Activated CD4-positive, alpha-beta memory T cell treated with anti-CD3 and anti-CD28 coated beads, Interleukin-2, amount 10 ng/mL, durations not matched to agents 7 days and 5 days (primary cell): ENCODE measurements at regions not wholly inside any gene's neighbourhood (a gene's known extent, or its start where the extent isn't known, plus 50 kb on each side); places are given as distances from the start of the nearest gene placed in this dataset.

Experiments
- CTCF ChIA-PET: fragments of 350-600 bp; sonication (Branson Sonifier 250); formaldehyde crosslinking; loops from one replicate; lab custom pipeline; 2021; ENCODE audit warnings: antibody characterized with exemption, inconsistent platforms; lab: Charles Lee
- POLR2A ChIA-PET: fragments of 350-600 bp; sonication (Branson Sonifier 250); formaldehyde crosslinking; loops from one replicate; lab custom pipeline; 2021; ENCODE audit warnings: antibody characterized with exemption; lab: Charles Lee
- DNase-seq: peaks from one replicate; pipeline ENCODE4 v3.0.0-alpha.2; 2020
- H3K27ac Mint-ChIP-seq: one replicate; pipeline ENCODE4 v1.8.0; 2021; ENCODE audit warnings: mild to moderate bottlenecking, mixed read lengths
- H3K27me3 Mint-ChIP-seq: one replicate; pipeline ENCODE4 v1.8.0; 2021; ENCODE audit warnings: mixed read lengths
- H3K36me3 Mint-ChIP-seq: one replicate; pipeline ENCODE4 v1.8.0; 2021; ENCODE audit warnings: low read depth, mixed read lengths
- H3K4me1 Mint-ChIP-seq: one replicate; pipeline ENCODE4 v1.8.0; 2021; ENCODE audit warnings: mixed read lengths
- H3K4me3 Mint-ChIP-seq: one replicate; pipeline ENCODE4 v1.8.0; 2021; ENCODE audit warnings: mild to moderate bottlenecking, mixed read lengths
- H3K9me3 Mint-ChIP-seq: one replicate; pipeline ENCODE4 v1.8.0; 2021; ENCODE audit warnings: mixed read lengths

DNA sequence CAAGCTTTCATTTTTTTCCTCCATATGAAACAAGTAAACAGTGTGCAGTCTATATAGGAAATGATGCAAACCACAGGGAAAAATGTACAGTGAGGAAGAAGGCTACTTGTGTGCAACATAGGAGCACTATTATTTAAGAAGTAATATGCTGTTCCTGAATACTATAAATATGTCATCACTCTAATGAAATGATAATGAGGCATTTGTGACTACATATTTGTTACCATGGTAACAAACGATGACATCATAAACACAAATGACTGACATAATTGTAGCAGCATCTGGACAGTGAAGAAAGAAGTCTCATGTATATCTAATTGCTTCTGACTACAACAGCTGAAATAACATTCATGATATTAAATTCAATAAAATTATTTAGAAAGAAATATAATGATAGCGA is 164.8 kb downstream of the C7orf25 start:
- ChIA-PET CTCF (no interaction called here), POLR2A (no interaction called here)
- Mint-ChIP-seq H3K27ac (no peak overlapping the region), H3K27me3 (no peaks in the 10 kb centered on the region), H3K9me3 (peaks cover 2% of the 10 kb centered on the region), H3K4me1 (no peaks in the 10 kb centered on the region), H3K36me3 (no peaks in the 10 kb centered on the region), H3K4me3 (no peak overlapping the region)
- DNase-seq = no peak

GRCh38 chr7:42746214-42746613 is 165.7 kb downstream of the C7orf25 start:
- no peak for DNase-seq
- Mint-ChIP-seq H3K27me3 (no peaks in the 10 kb centered on the region), H3K9me3 (peaks cover 2% of the 10 kb centered on the region), H3K4me3 (no peak overlapping the region), H3K36me3 (no peaks in the 10 kb centered on the region), H3K27ac (no peak overlapping the region), H3K4me1 (no peaks in the 10 kb centered on the region)
- ChIA-PET POLR2A (no interaction called here), CTCF (interaction anchor here (1.1 to 1.4 kb wide), 2 partner anchors 25 to 78 kb away, joined by 3 read pairs; no protein-coding TSS in a partner anchor)

DNA sequence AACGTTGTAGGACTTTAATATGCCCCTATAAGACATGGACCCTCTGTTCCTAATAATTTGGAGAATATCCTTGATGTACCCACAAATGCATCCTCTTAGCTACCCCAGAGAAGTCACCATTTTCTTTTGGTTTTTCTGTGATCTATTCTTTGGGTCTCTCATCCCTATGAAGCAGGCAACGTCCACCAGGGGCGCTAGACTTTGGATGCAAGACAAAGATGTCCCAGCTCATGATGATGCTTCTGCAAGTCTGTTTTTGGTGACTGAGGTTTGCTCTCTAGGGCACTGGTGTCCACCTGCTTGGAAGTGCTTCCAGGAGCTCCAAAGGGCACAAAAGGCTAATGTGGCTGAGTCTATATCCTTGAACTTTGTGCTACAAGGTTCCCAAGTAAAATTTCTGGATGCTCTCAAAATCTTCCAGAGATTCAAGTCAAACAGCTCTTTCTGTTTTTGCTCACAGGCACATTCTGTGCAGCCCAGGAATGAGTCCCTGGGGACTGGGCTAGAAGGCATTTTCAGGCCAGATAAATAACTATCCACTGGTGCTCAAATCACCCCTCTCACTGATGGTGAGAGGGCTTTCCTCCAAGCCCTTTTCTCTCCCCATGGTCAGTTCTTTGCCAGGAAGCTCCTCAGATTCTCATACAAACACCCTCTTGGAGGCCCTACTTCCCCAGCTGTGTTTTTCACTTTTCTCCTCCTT is 166.4 kb downstream of the C7orf25 start:
- no peaks in the 10 kb centered on the region for H3K4me1 Mint-ChIP-seq
- H3K4me3 Mint-ChIP-seq = no peak overlapping the region
- no peak overlapping the region for H3K27ac Mint-ChIP-seq
- ChIA-PET POLR2A (no interaction called here), CTCF (interaction anchor here (1.1 to 1.4 kb wide), 4 partner anchors 8 to 79 kb away, joined by 3 read pairs; no protein-coding TSS in a partner anchor)
- no peaks in the 10 kb centered on the region for H3K36me3 Mint-ChIP-seq
- H3K9me3 Mint-ChIP-seq = peaks cover 2% of the 10 kb centered on the region
- no peaks in the 10 kb centered on the region for H3K27me3 Mint-ChIP-seq
- peak; percentile 20 for DNase-seq

- no peaks in the 10 kb centered on the region for H3K36me3 Mint-ChIP-seq
- H3K27ac Mint-ChIP-seq = no peak overlapping the region
- POLR2A ChIA-PET = no interaction called here
- CTCF ChIA-PET = interaction anchor here (1.1 to 1.2 kb wide), 2 partner anchors 9 to 52 kb away, joined by 3 read pairs; no protein-coding TSS in a partner anchor
- H3K4me1 Mint-ChIP-seq = no peaks in the 10 kb centered on the region
- H3K9me3 Mint-ChIP-seq = peaks cover 2% of the 10 kb centered on the region
- no peaks in the 10 kb centered on the region for H3K27me3 Mint-ChIP-seq
- no peak overlapping the region for H3K4me3 Mint-ChIP-seq
- DNase-seq = no peak
Measured at GRCh38 chr7:42744746-42745145, 167.1 kb downstream of the C7orf25 start.

DNA sequence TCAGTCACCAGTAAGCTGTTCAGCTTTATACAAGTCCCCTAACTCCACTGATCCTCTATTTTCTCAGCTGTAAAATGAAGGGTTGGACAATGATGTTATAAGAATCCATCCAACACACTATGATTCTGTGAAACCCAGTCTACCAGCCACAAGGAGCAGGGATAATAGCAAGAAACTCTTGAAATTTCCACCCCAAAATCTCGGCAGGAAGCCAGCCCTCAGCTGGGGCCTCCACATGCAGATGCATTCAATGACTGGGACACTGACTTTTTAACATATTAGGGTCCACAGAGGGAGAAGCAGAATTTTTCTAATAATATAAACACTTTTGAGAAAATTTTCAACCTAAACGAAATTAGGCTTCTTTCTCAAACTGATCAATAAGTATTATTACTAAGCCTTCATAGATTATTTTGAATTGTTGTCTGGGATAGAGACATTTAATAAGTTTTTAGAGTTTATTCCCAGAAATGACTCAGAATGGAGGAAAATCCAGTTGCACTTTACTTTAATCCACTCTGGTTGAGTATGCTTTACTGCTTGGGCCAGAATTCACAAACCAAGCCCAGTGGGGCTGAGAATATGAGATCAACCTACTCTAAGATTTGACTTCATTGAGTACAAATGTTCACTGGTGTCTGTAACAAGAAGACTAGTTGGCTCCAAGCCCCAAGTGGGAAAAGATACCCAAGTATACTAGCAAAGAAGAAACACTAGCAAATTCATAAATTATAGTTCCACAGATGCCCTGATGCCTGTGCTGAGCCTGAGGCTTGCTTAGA is 168.6 kb downstream of the C7orf25 start:
- Mint-ChIP-seq H3K4me1 (no peaks in the 10 kb centered on the region), H3K36me3 (no peaks in the 10 kb centered on the region), H3K27ac (no peak overlapping the region), H3K27me3 (no peaks in the 10 kb centered on the region), H3K4me3 (no peak overlapping the region), H3K9me3 (peaks cover 2% of the 10 kb centered on the region)
- CTCF ChIA-PET = no interaction called here
- POLR2A ChIA-PET = no interaction called here
- DNase-seq = no peak

DNA sequence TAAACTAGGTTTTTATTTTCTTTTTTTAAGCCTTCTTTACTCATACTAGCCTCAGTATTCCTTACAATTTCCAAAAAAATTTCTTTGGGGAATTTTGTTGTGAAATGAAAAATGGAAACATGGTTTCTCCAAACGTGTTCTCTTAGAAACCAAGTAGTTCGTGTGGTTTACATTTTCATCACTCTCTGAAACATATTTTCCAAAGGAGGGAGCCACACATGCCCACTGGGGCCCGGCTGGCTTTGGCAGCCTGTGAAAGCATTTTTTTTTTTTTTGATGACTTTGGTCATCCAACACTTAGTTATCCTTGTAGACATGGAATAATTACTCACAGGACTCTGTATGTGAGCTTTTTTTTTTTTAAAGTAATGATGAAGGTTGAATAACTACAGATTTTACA is 169.6 kb downstream of the C7orf25 start:
- no peaks in the 10 kb centered on the region for H3K27me3 Mint-ChIP-seq
- peaks cover 2% of the 10 kb centered on the region for H3K9me3 Mint-ChIP-seq
- no peak for DNase-seq
- no peaks in the 10 kb centered on the region for H3K4me1 Mint-ChIP-seq
- POLR2A ChIA-PET = no interaction called here
- H3K36me3 Mint-ChIP-seq = no peaks in the 10 kb centered on the region
- H3K27ac Mint-ChIP-seq = no peak overlapping the region
- CTCF ChIA-PET = no interaction called here
- no peak overlapping the region for H3K4me3 Mint-ChIP-seq

GRCh38 chr7:42740408-42740807 is 171.5 kb downstream of the C7orf25 start:
- CTCF ChIA-PET = no interaction called here
- Mint-ChIP-seq H3K4me3 (no peak overlapping the region), H3K27ac (no peak overlapping the region), H3K36me3 (no peaks in the 10 kb centered on the region), H3K4me1 (no peaks in the 10 kb centered on the region), H3K27me3 (no peaks in the 10 kb centered on the region), H3K9me3 (no peaks in the 10 kb centered on the region)
- DNase-seq = no peak
- POLR2A ChIA-PET = no interaction called here

DNA sequence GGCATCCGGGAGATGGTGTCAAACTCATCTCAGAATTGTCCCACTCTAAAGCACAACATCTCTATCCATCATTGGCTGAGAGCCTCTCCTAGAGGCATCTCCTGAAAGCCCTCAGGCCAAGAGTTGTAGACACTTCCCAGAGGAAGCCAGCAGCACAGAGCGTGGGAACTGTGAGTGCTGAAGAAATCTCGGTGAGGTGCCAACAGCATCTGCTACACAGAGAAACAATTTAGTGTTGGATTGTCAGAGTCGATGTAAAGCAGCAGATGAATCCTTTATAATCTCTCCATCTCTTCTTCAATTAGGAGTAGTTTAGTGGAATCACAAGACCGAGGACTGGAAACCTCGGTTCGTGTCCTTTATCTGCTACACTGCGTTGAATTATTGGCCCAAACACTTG is 172.2 kb downstream of the C7orf25 start:
- no peaks in the 10 kb centered on the region for H3K36me3 Mint-ChIP-seq
- no peaks in the 10 kb centered on the region for H3K4me1 Mint-ChIP-seq
- H3K27me3 Mint-ChIP-seq = no peaks in the 10 kb centered on the region
- DNase-seq = no peak
- POLR2A ChIA-PET = no interaction called here
- H3K27ac Mint-ChIP-seq = no peak overlapping the region
- no peak overlapping the region for H3K4me3 Mint-ChIP-seq
- CTCF ChIA-PET = no interaction called here
- no peaks in the 10 kb centered on the region for H3K9me3 Mint-ChIP-seq

- DNase-seq = no peak
- CTCF ChIA-PET = no interaction called here
- H3K27ac Mint-ChIP-seq = no peak overlapping the region
- no peaks in the 10 kb centered on the region for H3K9me3 Mint-ChIP-seq
- POLR2A ChIA-PET = no interaction called here
- H3K4me1 Mint-ChIP-seq = no peaks in the 10 kb centered on the region
- no peaks in the 10 kb centered on the region for H3K36me3 Mint-ChIP-seq
- no peak overlapping the region for H3K4me3 Mint-ChIP-seq
- no peaks in the 10 kb centered on the region for H3K27me3 Mint-ChIP-seq
Measured at GRCh38 chr7:42736931-42737330, 174.9 kb downstream of the C7orf25 start.

- H3K27me3 Mint-ChIP-seq = no peaks in the 10 kb centered on the region
- no peaks in the 10 kb centered on the region for H3K4me1 Mint-ChIP-seq
- H3K9me3 Mint-ChIP-seq = no peaks in the 10 kb centered on the region
- no peak for DNase-seq
- CTCF ChIA-PET = no interaction called here
- H3K36me3 Mint-ChIP-seq = no peaks in the 10 kb centered on the region
- no peak overlapping the region for H3K4me3 Mint-ChIP-seq
- no peak overlapping the region for H3K27ac Mint-ChIP-seq
- POLR2A ChIA-PET = no interaction called here
Measured at GRCh38 chr7:42735081-42735480, 176.8 kb downstream of the C7orf25 start.

GRCh38 chr7:42734568-42734967 is 177.3 kb downstream of the C7orf25 start:
- H3K36me3 Mint-ChIP-seq = no peaks in the 10 kb centered on the region
- H3K9me3 Mint-ChIP-seq = no peaks in the 10 kb centered on the region
- CTCF ChIA-PET = no interaction called here
- H3K27me3 Mint-ChIP-seq = no peaks in the 10 kb centered on the region
- no peak overlapping the region for H3K27ac Mint-ChIP-seq
- H3K4me1 Mint-ChIP-seq = no peaks in the 10 kb centered on the region
- POLR2A ChIA-PET = no interaction called here
- H3K4me3 Mint-ChIP-seq = no peak overlapping the region
- no peak for DNase-seq

DNA sequence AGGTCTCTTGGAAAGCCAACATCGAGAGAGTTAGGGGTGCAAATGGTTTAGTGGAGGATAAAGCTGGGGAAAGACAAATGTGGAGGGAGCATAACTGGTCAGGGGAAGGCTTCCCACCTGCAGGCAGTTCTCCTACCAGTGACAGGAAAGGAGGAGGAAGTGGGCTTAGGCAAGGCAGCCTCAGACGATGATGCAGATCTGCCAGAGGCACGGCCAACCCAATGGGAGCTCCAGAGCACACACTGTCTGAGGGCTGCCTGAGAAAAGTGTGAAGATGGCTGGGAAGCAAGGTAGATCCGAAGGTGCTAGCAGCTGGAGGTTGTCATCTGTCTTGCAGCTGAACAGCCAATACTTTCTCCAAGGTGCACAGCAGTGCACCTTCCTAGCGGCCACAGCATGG is 178.8 kb downstream of the C7orf25 start:
- Mint-ChIP-seq H3K4me3 (no peak overlapping the region), H3K27me3 (no peaks in the 10 kb centered on the region), H3K27ac (no peak overlapping the region), H3K9me3 (no peaks in the 10 kb centered on the region), H3K4me1 (no peaks in the 10 kb centered on the region), H3K36me3 (no peaks in the 10 kb centered on the region)
- no peak for DNase-seq
- ChIA-PET POLR2A (no interaction called here), CTCF (no interaction called here)

- Mint-ChIP-seq H3K4me1 (no peaks in the 10 kb centered on the region), H3K4me3 (no peak overlapping the region), H3K9me3 (no peaks in the 10 kb centered on the region), H3K27ac (no peak overlapping the region), H3K36me3 (no peaks in the 10 kb centered on the region), H3K27me3 (no peaks in the 10 kb centered on the region)
- no peak for DNase-seq
- ChIA-PET POLR2A (no interaction called here), CTCF (no interaction called here)
Measured at GRCh38 chr7:42730586-42730985, 181.3 kb downstream of the C7orf25 start.
